HEK293T (cell line): ENCODE measurements at regions not wholly inside any gene's neighbourhood (a gene's known extent, or its start where the extent isn't known, plus 50 kb on each side); places are given as distances from the start of the nearest gene placed in this dataset.

Experiments
- ARNT ChIP-seq: fragments of 450-650 bp; IDR thresholded peaks from 2 replicates; pipeline ENCODE4 v1.6.1; 2017; ENCODE audit warnings: mild to moderate bottlenecking
- BHLHE40 ChIP-seq: fragments of 450-650 bp; IDR thresholded peaks from 2 replicates; pipeline ENCODE4 v1.6.1; 2016; ENCODE audit warnings: mild to moderate bottlenecking, moderate library complexity, borderline replicate concordance
- CTBP1 ChIP-seq: fragments of 450-650 bp; IDR thresholded peaks from 2 replicates; pipeline ENCODE4 v1.6.1; 2016; ENCODE audit warnings: borderline replicate concordance
- ELF4 ChIP-seq: fragments of 450-650 bp; IDR thresholded peaks from 2 replicates; pipeline ENCODE4 v1.6.1; 2017; ENCODE audit warnings: antibody characterized with exemption
- FOXA1 ChIP-seq: fragments of 450-650 bp; IDR thresholded peaks from 2 replicates; pipeline ENCODE4 v1.6.1; 2016; ENCODE audit warnings: mild to moderate bottlenecking
- FOXK2 ChIP-seq: fragments of 450-650 bp; IDR thresholded peaks from 2 replicates; pipeline ENCODE4 v1.6.1; 2016; ENCODE audit warnings: mild to moderate bottlenecking
- FOXM1 ChIP-seq: fragments of 450-650 bp; IDR thresholded peaks from 2 replicates; pipeline ENCODE4 v1.6.1; 2017; ENCODE audit warnings: mild to moderate bottlenecking, borderline replicate concordance
- HDGF ChIP-seq: fragments of 450-650 bp; IDR thresholded peaks from 2 replicates; pipeline ENCODE4 v1.6.1; 2017; ENCODE audit warnings: antibody characterized with exemption, borderline replicate concordance
- SP1 ChIP-seq: fragments of 450-650 bp; IDR thresholded peaks from 2 replicates; pipeline ENCODE4 v1.6.1; 2017
- SUZ12 ChIP-seq: fragments of 450-650 bp; IDR thresholded peaks from 2 replicates; pipeline ENCODE4 v1.6.1; 2016; ENCODE audit warnings: mild to moderate bottlenecking
- TARDBP ChIP-seq: fragments of 450-650 bp; IDR thresholded peaks from 2 replicates; pipeline ENCODE4 v1.6.1; 2016
- ZNF384 ChIP-seq: fragments of 450-650 bp; IDR thresholded peaks from 2 replicates; pipeline ENCODE4 v1.6.1; 2016
- TF ChIP-seq, protein P1 (sequence below): fragments of 450-650 bp; IDR thresholded peaks from 2 replicates; pipeline ENCODE4 v1.6.1; 2016

DNA sequence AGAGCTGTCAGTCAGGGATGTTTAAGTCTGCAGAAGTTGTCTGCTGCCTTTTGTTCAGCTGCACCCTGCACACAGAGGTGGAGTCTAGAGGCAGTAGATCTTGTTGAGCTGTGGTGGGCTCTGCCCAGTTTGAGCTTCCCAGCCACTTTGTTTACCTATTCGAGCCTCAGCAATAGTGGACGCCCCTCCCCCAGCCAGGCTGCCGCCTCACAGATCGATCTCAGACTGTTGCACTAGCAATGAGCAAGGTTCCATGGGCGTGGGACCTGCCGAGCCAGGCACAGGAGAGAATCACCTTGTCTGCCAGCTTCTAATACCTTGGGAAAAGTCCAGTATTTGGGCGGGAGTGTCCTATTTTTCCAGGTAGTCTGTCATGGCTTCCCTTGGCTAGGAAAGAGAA is 225.1 kb upstream of the RASA1 start:
- no peak for TF ChIP-seq SUZ12
- no peak for TF ChIP-seq TARDBP
- TF ChIP-seq ARNT: no peak
- TF ChIP-seq ELF4: no peak
- TF ChIP-seq, protein P1, sequence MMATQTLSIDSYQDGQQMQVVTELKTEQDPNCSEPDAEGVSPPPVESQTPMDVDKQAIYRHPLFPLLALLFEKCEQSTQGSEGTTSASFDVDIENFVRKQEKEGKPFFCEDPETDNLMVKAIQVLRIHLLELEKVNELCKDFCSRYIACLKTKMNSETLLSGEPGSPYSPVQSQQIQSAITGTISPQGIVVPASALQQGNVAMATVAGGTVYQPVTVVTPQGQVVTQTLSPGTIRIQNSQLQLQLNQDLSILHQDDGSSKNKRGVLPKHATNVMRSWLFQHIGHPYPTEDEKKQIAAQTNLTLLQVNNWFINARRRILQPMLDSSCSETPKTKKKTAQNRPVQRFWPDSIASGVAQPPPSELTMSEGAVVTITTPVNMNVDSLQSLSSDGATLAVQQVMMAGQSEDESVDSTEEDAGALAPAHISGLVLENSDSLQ: no peak
- no peak for TF ChIP-seq FOXM1
- no peak for TF ChIP-seq FOXK2
- no peak for TF ChIP-seq SP1
- TF ChIP-seq BHLHE40: no peak
- TF ChIP-seq ZNF384: no peak
- TF ChIP-seq HDGF: no peak
- no peak for TF ChIP-seq FOXA1
- no peak for TF ChIP-seq CTBP1
